Loucy (cell line): ENCODE measurements at regions not wholly inside any gene's neighbourhood (a gene's known extent, or its start where the extent isn't known, plus 50 kb on each side); places are given as distances from the start of the nearest gene placed in this dataset.

Experiments used
- EZH2phosphoT487 ChIP-seq: fragments of 200-600 bp; IDR thresholded peaks from 2 replicates; pipeline ENCODE4 v1.6.1; 2018; ENCODE audit warnings: antibody characterized with exemption, mild to moderate bottlenecking, moderate library complexity, borderline replicate concordance
- TF ChIP-seq, protein P1 (sequence below): fragments of 200-600 bp; sonication (generic); conservative IDR thresholded peaks from 2 replicates; pipeline ENCODE4 v1.5.1; 2014; ENCODE audit warnings: mild to moderate bottlenecking, antibody characterized with exemption, low read length

DNA sequence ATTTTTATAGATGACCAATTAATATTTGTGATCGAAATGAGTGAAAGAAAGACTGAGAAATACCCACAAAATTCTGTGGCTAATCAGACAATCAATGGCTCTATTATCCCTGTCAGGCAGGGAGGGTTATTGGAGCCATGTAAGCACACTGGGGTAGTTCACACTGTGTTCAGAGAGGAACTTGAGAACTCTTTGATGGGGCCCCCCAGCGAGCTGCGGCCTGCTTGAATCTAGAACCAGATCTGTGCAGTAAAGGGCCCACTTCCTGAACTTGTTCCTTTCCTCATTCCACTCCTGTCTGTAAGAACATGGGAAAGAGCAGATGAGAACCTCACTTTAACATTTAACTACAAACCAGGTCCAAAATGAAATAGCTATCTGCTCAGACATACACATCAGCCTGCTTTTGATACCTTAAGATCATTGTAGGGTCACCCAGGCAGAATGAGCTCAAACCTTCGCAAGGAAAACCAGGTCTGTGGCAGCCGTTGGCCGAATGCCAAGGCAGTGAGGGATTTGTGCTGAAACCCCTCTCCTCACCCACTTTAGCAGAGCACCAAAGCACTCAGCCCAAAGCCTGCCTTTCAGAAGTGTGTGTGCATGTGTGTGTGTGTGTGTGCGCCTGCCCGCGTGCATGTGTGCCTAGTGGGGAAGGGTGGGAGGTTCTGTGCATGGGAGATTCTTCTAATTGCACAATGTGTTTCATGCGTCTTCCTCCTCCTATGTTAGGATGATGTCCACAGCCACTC lies 365.6 kb upstream of the MGMT start:
- TF ChIP-seq, protein P1, sequence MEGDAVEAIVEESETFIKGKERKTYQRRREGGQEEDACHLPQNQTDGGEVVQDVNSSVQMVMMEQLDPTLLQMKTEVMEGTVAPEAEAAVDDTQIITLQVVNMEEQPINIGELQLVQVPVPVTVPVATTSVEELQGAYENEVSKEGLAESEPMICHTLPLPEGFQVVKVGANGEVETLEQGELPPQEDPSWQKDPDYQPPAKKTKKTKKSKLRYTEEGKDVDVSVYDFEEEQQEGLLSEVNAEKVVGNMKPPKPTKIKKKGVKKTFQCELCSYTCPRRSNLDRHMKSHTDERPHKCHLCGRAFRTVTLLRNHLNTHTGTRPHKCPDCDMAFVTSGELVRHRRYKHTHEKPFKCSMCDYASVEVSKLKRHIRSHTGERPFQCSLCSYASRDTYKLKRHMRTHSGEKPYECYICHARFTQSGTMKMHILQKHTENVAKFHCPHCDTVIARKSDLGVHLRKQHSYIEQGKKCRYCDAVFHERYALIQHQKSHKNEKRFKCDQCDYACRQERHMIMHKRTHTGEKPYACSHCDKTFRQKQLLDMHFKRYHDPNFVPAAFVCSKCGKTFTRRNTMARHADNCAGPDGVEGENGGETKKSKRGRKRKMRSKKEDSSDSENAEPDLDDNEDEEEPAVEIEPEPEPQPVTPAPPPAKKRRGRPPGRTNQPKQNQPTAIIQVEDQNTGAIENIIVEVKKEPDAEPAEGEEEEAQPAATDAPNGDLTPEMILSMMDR: no peak
- TF ChIP-seq EZH2phosphoT487: no peak
